ENCODE measurements at regions not wholly inside any gene's neighbourhood (a gene's known extent, or its start where the extent isn't known, plus 50 kb on each side); places are given as distances from the start of the nearest gene placed in this dataset.

DNA sequence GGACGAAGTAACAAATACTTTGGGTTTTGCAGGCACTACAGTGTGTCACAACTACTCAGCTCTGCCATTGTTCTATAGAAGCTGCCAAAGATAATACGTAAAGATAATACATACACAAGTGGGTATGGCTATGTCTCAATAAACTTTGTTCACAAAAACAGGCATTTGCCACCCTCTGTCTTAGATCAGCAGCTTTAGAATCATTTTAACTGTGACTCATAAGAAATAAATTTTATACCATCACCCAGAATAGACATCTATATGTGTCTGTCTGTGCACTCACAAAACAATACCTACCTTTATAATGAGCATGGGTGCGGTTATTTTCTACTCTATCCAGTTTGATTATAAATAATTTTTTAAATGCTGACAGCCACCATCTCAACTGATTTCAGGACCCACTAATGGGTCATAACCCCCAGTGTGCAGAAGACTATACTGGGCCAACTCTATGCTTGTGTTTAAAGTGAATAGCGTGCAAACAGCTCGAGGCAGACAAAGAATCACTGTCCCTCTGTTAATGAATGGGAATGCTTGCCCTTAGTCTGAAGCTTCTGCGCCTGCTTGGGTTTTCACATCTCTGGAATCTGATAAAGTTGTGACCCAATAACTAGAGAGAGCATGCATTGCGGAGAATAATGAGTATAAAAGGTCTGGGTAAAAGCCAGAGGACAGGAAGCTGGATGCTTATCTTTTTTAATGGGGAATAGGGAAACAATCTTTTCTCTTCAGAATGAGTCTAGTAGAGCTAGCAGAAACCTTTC, 216.2 kb downstream of the PLPP3 start:
- DNase-seq (ENCODE audit: extremely low spot score): no peak
- H3K27ac ChIP-seq (replicated peaks in 1 of 4): no peak overlapping the region
- no peaks in the 10 kb centered on the region for H3K27me3 ChIP-seq
- TF ChIP-seq POLR2AphosphoS5 (IDR thresholded peaks at IDR 0.05) (no peak), EP300 (IDR thresholded peaks at IDR 0.05) (no peak), POLR2A (IDR thresholded peaks at IDR 0.05; ENCODE audit: low read depth) (no peak)
- TF ChIP-seq, protein P1, sequence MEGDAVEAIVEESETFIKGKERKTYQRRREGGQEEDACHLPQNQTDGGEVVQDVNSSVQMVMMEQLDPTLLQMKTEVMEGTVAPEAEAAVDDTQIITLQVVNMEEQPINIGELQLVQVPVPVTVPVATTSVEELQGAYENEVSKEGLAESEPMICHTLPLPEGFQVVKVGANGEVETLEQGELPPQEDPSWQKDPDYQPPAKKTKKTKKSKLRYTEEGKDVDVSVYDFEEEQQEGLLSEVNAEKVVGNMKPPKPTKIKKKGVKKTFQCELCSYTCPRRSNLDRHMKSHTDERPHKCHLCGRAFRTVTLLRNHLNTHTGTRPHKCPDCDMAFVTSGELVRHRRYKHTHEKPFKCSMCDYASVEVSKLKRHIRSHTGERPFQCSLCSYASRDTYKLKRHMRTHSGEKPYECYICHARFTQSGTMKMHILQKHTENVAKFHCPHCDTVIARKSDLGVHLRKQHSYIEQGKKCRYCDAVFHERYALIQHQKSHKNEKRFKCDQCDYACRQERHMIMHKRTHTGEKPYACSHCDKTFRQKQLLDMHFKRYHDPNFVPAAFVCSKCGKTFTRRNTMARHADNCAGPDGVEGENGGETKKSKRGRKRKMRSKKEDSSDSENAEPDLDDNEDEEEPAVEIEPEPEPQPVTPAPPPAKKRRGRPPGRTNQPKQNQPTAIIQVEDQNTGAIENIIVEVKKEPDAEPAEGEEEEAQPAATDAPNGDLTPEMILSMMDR (IDR thresholded peaks at IDR 0.05): no peak
- H3K36me3 ChIP-seq: no peaks in the 10 kb centered on the region
- H3K4me3 ChIP-seq: no peak overlapping the region
- H3K4me1 ChIP-seq: peaks cover 0 to 6% (median 0%) of the 10 kb centered on the region in 4 donors
- H3K9me3 ChIP-seq: no peaks in the 10 kb centered on the region
- intact Hi-C loops (cut with DNase I): no loop called here
- 84% methylated on average over 7 of the region's 7 CpGs for WGBS

- intact Hi-C loops (cut with DNase I): no loop called here
These were observed 219.3 kb downstream of the PLPP3 start for GRCh38 chr1:56360021-56360420.

GRCh38 chr1:56359056-56359455, 220.3 kb downstream of the PLPP3 start:
- H3K4me3 ChIP-seq: no peak overlapping the region
- intact Hi-C loops (cut with DNase I): no loop called here
- no peak for DNase-seq (ENCODE audit: extremely low spot score)
- peaks cover 0 to 18% (median 4%) of the 10 kb centered on the region in 4 donors for H3K4me1 ChIP-seq
- 90% methylated on average over 2 of the region's 2 CpGs for WGBS
- TF ChIP-seq EP300 (IDR thresholded peaks at IDR 0.05) (no peak), POLR2AphosphoS5 (IDR thresholded peaks at IDR 0.05) (no peak), POLR2A (IDR thresholded peaks at IDR 0.05; ENCODE audit: low read depth) (no peak)
- TF ChIP-seq, protein P1 (IDR thresholded peaks at IDR 0.05): no peak
- no peaks in the 10 kb centered on the region for H3K9me3 ChIP-seq
- no peak overlapping the region for H3K27ac ChIP-seq (replicated peaks in 1 of 4)
- no peaks in the 10 kb centered on the region for H3K27me3 ChIP-seq
- no peaks in the 10 kb centered on the region for H3K36me3 ChIP-seq

More at GRCh38 chr1:56360021-56360420, 219.3 kb downstream of the PLPP3 start:
- TF ChIP-seq POLR2A (IDR thresholded peaks at IDR 0.05; ENCODE audit: low read depth): no peak
- TF ChIP-seq, protein P1 (IDR thresholded peaks at IDR 0.05): no peak
- no peak for TF ChIP-seq POLR2AphosphoS5 (IDR thresholded peaks at IDR 0.05)
- no peak for TF ChIP-seq EP300 (IDR thresholded peaks at IDR 0.05)
- DNase-seq (ENCODE audit: extremely low spot score): no peak
- H3K27ac ChIP-seq (replicated peaks in 1 of 4): no peak overlapping the region
- no peaks in the 10 kb centered on the region for H3K27me3 ChIP-seq
- H3K9me3 ChIP-seq: no peaks in the 10 kb centered on the region
- H3K4me3 ChIP-seq: no peak overlapping the region
- peaks cover 0 to 18% (median 4%) of the 10 kb centered on the region in 4 donors for H3K4me1 ChIP-seq
- 78% methylated on average over 3 of the region's 3 CpGs for WGBS
- H3K36me3 ChIP-seq: no peaks in the 10 kb centered on the region

DNA sequence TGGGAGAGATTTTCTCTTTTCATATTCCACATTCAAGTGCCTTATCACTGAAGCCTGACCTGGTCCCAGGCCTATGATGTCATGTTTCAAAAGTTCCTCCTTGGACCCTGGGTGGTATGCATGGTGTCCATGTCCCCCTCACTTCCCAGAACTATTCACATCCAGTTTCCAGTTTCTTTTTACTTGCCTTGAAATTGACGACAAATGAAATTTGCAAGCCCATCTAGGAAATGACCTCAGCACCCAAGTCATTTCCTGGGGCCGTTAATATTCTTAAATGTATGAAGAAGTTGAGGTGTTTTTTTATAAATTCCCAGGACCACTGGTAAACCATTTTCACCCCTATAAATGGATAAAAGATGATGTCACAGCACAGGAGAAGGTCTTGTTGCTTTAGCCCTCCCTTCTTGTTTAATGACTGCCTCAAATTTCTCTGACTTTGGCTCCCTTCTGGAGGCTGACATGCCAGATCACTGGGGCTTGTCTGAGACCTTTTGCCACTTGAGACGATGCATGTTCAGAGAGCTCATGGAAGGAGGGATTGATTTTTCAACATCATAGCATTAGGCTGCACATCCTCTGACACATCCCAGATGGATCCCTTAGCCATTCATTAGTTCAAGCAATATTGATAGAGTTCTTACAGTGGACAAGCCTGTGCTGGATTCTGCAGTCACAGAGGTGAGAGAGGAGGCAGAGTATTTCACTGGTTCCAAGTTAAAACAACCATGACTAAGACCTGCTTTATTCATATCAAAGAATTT, 221.3 kb downstream of the PLPP3 start:
- no peak for DNase-seq (ENCODE audit: extremely low spot score)
- Histone ChIP-seq H3K9me3 (no peaks in the 10 kb centered on the region), H3K4me3 (no peak overlapping the region), H3K27ac (replicated peaks in 1 of 4) (no peak overlapping the region), H3K27me3 (no peaks in the 10 kb centered on the region), H3K36me3 (no peaks in the 10 kb centered on the region), H3K4me1 (peaks cover 0 to 18% (median 4%) of the 10 kb centered on the region in 4 donors)
- WGBS: 68% methylated on average over 3 of the region's 3 CpGs
- intact Hi-C loops (cut with DNase I): no loop called here
- no peak for TF ChIP-seq POLR2A (IDR thresholded peaks at IDR 0.05; ENCODE audit: low read depth)
- TF ChIP-seq, protein P1 (IDR thresholded peaks at IDR 0.05): no peak
- no peak for TF ChIP-seq POLR2AphosphoS5 (IDR thresholded peaks at IDR 0.05)
